Vagina (tissue), 2 donors: ENCODE measurements at regions not wholly inside any gene's neighbourhood (a gene's known extent, or its start where the extent isn't known, plus 50 kb on each side); places are given as distances from the start of the nearest gene placed in this dataset.

Experiments used
- POLR2AphosphoS5 ChIP-seq, 2 donors: sonication (generic); formaldehyde crosslinking; IDR thresholded peaks; one replicate each; pipeline ENCODE4 v1.9.0; 2017; ENCODE audit warnings: antibody characterized with exemption in 2 of 2, mild to moderate bottlenecking in 2 of 2, low read depth in 1 of 2; ENCODE audit not compliant: insufficient read depth in 1 of 2
- TF ChIP-seq, protein P1 (sequence below), 3 experiments: fragments of 450-650 bp in 2 of 3; fragments of 200-600 bp in 1 of 3; sonication (generic) in 1 of 3; IDR thresholded peaks; one replicate each; pipeline ENCODE4 v1.5.1; 2017 to 2019; ENCODE audit warnings: antibody characterized with exemption in 3 of 3, mild to moderate bottlenecking in 2 of 3, moderate library complexity in 2 of 3

DNA sequence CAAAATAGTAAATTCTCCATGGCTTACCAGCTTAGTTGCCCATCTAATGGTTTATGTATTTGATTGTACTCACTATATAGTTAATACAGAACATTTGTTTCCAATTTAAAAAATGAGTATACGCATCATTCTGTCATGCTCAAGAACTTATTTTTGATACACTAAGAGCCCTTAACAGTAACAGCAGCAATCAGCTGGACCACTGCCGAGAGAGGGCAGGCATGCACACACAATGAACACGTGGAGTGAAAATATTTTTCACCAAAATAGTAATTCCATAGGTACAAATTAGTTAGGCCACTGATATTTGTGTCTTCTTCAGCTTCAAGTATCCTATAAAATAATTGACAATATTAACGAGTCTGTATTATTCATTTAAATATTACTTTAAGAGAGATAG, 109.9 kb downstream of the KLF12 start:
- TF ChIP-seq, protein P1, sequence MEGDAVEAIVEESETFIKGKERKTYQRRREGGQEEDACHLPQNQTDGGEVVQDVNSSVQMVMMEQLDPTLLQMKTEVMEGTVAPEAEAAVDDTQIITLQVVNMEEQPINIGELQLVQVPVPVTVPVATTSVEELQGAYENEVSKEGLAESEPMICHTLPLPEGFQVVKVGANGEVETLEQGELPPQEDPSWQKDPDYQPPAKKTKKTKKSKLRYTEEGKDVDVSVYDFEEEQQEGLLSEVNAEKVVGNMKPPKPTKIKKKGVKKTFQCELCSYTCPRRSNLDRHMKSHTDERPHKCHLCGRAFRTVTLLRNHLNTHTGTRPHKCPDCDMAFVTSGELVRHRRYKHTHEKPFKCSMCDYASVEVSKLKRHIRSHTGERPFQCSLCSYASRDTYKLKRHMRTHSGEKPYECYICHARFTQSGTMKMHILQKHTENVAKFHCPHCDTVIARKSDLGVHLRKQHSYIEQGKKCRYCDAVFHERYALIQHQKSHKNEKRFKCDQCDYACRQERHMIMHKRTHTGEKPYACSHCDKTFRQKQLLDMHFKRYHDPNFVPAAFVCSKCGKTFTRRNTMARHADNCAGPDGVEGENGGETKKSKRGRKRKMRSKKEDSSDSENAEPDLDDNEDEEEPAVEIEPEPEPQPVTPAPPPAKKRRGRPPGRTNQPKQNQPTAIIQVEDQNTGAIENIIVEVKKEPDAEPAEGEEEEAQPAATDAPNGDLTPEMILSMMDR (IDR thresholded peaks at IDR 0.05), result no peak
- no peak for TF ChIP-seq POLR2AphosphoS5 (IDR thresholded peaks at IDR 0.05; ENCODE audit: insufficient read depth in 1 of 2, low read depth in 1 of 2)
